ENCODE measurements at regions not wholly inside any gene's neighbourhood (a gene's known extent, or its start where the extent isn't known, plus 50 kb on each side); places are given as distances from the start of the nearest gene placed in this dataset.

DNA sequence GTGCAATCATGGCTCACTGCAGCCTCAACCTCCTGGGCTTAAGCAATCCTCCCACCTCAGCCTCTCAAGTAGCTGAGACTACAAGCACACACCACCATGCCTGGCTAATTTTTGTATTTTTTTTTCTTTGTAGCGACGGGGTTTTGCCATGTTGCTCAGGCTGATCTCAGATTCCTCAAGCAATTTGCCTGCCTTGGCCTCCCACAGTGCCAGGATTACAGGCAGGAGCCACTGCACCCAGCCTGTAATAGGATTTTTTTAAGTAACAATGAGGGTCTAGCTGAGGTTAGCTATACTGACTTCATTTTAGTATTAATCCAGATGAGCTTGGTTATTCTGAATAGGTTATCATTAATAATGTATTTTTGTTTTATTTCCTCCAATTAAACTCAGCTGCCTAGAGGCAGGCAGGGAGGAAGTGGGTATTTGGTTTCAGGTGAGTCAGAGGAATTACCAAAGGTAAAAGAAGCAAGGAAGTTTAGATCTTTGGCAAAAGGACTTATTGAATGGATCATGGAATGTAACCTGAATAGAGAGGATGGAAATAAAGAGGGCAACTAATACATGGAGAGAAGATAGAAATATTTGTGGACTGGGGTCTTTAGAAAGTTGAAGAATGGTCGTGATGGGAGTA, 1023.3 kb upstream of the TENM3 start:
- H3K27me3 ChIP-seq (ENCODE audit: insufficient read depth, low read length) = no peaks in the 10 kb centered on the region; the same call in 1 of the 2 replicates
- CTCF ChIA-PET = no interaction called here
- H3K4me3 ChIP-seq (replicated peaks in 1 of 2; ENCODE audit: low read depth in 1 of 2, low read length in 2 of 2) = no peak overlapping the region
- H3K36me3 ChIP-seq (ENCODE audit: control insufficient read depth in 1 of 2, insufficient read depth in 2 of 2, low read length in 2 of 2) = no peaks in the 10 kb centered on the region
- no peaks in the 10 kb centered on the region for H3K79me2 ChIP-seq (ENCODE audit: insufficient read depth, low read length)
- H3K4me2 ChIP-seq (ENCODE audit: low read length) = no peak overlapping the region
- TF ChIP-seq FOSL1 (IDR thresholded peaks at IDR 0.05; ENCODE audit: low read depth) = 0 out of 2 replicates have a peak, but pooled peaks have one; percentile 12
- TF ChIP-seq EGR1 (IDR thresholded peaks at IDR 0.05; ENCODE audit: low read depth) = no peak
- TF ChIP-seq RAD21 (IDR thresholded peaks at IDR 0.05; ENCODE audit: low read depth) = no peak
- 0 out of 4 replicates have a peak, but pooled peaks cover 0 to 3% of the 10 kb centered on the region in 2 experiments for H3K4me1 ChIP-seq (ENCODE audit: control insufficient read depth in 1 of 2, insufficient read depth in 2 of 2, low read length in 2 of 2)
- no peak overlapping the region for H2AFZ ChIP-seq (ENCODE audit: low read depth, low read length, poor library complexity, severe bottlenecking)
- POLR2A ChIA-PET = interaction anchor here (0.7 kb wide), 1 partner anchor 14 kb away, joined by 3 read pairs; no protein-coding TSS in a partner anchor
- no peaks in the 10 kb centered on the region for H3K9me3 ChIP-seq (ENCODE audit: control insufficient read depth in 1 of 2, insufficient read depth in 1 of 2, low read depth in 1 of 2, low read length in 2 of 2)
- DNase-seq (ENCODE audit: low read depth, low spot score) (no peak), ATAC-seq (no peak)
- no peaks in the 10 kb centered on the region for H3K9me2 ChIP-seq (ENCODE audit: insufficient read depth)
- H3K9ac ChIP-seq (ENCODE audit: low read length) = no peak overlapping the region
- BruUV-seq (replicated peaks) = no TSS peak
- no peak overlapping the region for H3K27ac ChIP-seq (ENCODE audit: low read depth, low read length)
- intact Hi-C loops (cut with micrococcal nuclease) = no loop called here
- RAD21 ChIA-PET (ENCODE audit: low non-redundant PET in 1 of 2, low total read pairs in 2 of 2, uncharacterized antibody in 2 of 2, unreplicated experiment in 2 of 2) = no interaction called here
- no peaks in the 10 kb centered on the region for H4K20me1 ChIP-seq (ENCODE audit: insufficient read depth)

- no peak overlapping the region for H3K4me2 ChIP-seq (ENCODE audit: low read length)
- CTCF ChIA-PET = no interaction called here
- no peaks in the 10 kb centered on the region for H3K9me3 ChIP-seq (ENCODE audit: control insufficient read depth in 1 of 2, insufficient read depth in 1 of 2, low read depth in 1 of 2, low read length in 2 of 2)
- no peaks in the 10 kb centered on the region for H3K9me2 ChIP-seq (ENCODE audit: insufficient read depth)
- RAD21 ChIA-PET (ENCODE audit: low non-redundant PET in 1 of 2, low total read pairs in 2 of 2, uncharacterized antibody in 2 of 2, unreplicated experiment in 2 of 2) = no interaction called here
- DNase-seq (ENCODE audit: low read depth, low spot score) (no peak), ATAC-seq (no peak)
- H3K4me1 ChIP-seq (ENCODE audit: control insufficient read depth in 1 of 2, insufficient read depth in 2 of 2, low read length in 2 of 2) = 0 out of 4 replicates have a peak, but pooled peaks cover 0 to 2% of the 10 kb centered on the region in 2 experiments
- H3K4me3 ChIP-seq (replicated peaks in 1 of 2; ENCODE audit: low read depth in 1 of 2, low read length in 2 of 2) = no peak overlapping the region
- no peak overlapping the region for H2AFZ ChIP-seq (ENCODE audit: low read depth, low read length, poor library complexity, severe bottlenecking)
- no peak overlapping the region for H3K27ac ChIP-seq (ENCODE audit: low read depth, low read length)
- H3K9ac ChIP-seq (ENCODE audit: low read length) = no peak overlapping the region
- intact Hi-C loops (cut with micrococcal nuclease) = no loop called here
- no peaks in the 10 kb centered on the region for H3K36me3 ChIP-seq (ENCODE audit: control insufficient read depth in 1 of 2, insufficient read depth in 2 of 2, low read length in 2 of 2)
- H4K20me1 ChIP-seq (ENCODE audit: insufficient read depth) = no peaks in the 10 kb centered on the region
- BruUV-seq (replicated peaks) = no TSS peak
- H3K27me3 ChIP-seq (ENCODE audit: insufficient read depth, low read length) = no peaks in the 10 kb centered on the region; the same call in 1 of the 2 replicates
- POLR2A ChIA-PET = no interaction called here
- H3K79me2 ChIP-seq (ENCODE audit: insufficient read depth, low read length) = no peaks in the 10 kb centered on the region
- TF ChIP-seq EZH2phosphoT487 (IDR thresholded peaks at IDR 0.05; ENCODE audit: borderline replicate concordance) = no peak
- no peak for TF ChIP-seq RAD21 (IDR thresholded peaks at IDR 0.05; ENCODE audit: low read depth)
- no peak for TF ChIP-seq POLR2AphosphoS5 (IDR thresholded peaks at IDR 0.05; ENCODE audit: low read depth, low read length)
- TF ChIP-seq ELF1 (IDR thresholded peaks at IDR 0.05; ENCODE audit: borderline replicate concordance, low read depth) = no peak
- TF ChIP-seq, protein P1, sequence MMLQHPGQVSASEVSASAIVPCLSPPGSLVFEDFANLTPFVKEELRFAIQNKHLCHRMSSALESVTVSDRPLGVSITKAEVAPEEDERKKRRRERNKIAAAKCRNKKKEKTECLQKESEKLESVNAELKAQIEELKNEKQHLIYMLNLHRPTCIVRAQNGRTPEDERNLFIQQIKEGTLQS (IDR thresholded peaks at IDR 0.05) = no peak
- no peak for TF ChIP-seq REST (IDR thresholded peaks at IDR 0.05; ENCODE audit: low read depth)
- TF ChIP-seq ZFX (IDR thresholded peaks at IDR 0.05) = no peak
- no peak for TF ChIP-seq JUND (IDR thresholded peaks at IDR 0.05)
- TF ChIP-seq FOSL1 (IDR thresholded peaks at IDR 0.05; ENCODE audit: low read depth) = no peak
- no peak for TF ChIP-seq SP1 (IDR thresholded peaks at IDR 0.05; ENCODE audit: low read depth)
- no peak for TF ChIP-seq EGR1 (IDR thresholded peaks at IDR 0.05; ENCODE audit: low read depth)
- TF ChIP-seq CTCF (IDR thresholded peaks at IDR 0.05 in 2 of 3, conservative IDR thresholded peaks at IDR 0.05 in 1 of 3; ENCODE audit: borderline replicate concordance in 1 of 3, insufficient read depth in 1 of 3, low read depth in 2 of 3, low read length in 2 of 3) = no peak
- TF ChIP-seq CBX3 (IDR thresholded peaks at IDR 0.05; ENCODE audit: low read depth) = no peak
- no peak for TF ChIP-seq TCF7L2 (IDR thresholded peaks at IDR 0.05; ENCODE audit: borderline replicate concordance, extremely low read depth, insufficient read depth, insufficient read length)
- no peak for TF ChIP-seq YY1 (IDR thresholded peaks at IDR 0.05; ENCODE audit: extremely low read depth, insufficient replicate concordance, low read depth, low read length)
Measured at GRCh38 chr4:181224852-181225251, 1018.4 kb upstream of the TENM3 start.

Data from HCT116 (cell line).